ENCODE measurements at regions not wholly inside any gene's neighbourhood (a gene's known extent, or its start where the extent isn't known, plus 50 kb on each side); places are given as distances from the start of the nearest gene placed in this dataset.
"Not testable (repeated sequence)": the region's sequence is repeated elsewhere in the genome, so short reads cannot be mapped to it uniquely, and the experiment has no call there.

- Histone ChIP-seq H3K27me3 (ENCODE audit: control insufficient read depth in 1 of 2, insufficient read depth in 2 of 2, low read length in 2 of 2) (no peaks in the 10 kb centered on the region), H3K9me3 (ENCODE audit: control insufficient read depth in 1 of 2, low read length in 2 of 2) (peaks cover 2 to 5% of the 10 kb centered on the region in 2 donors), H3K4me1 (ENCODE audit: control insufficient read depth in 1 of 2, insufficient read depth in 2 of 2, low read length in 2 of 2) (no peaks in the 10 kb centered on the region), H3K27ac (ENCODE audit: low read depth, low read length) (no peak overlapping the region), H3K36me3 (ENCODE audit: control insufficient read depth in 1 of 2, insufficient read depth in 2 of 2, low read length in 2 of 2) (no peaks in the 10 kb centered on the region), H3K9ac (ENCODE audit: low read depth in 1 of 2, low read length in 2 of 2) (no peak overlapping the region), H3K4me3 (ENCODE audit: low read depth in 1 of 2, low read length in 2 of 2) (no peak overlapping the region)
Observed at GRCh38 chr16:61165797-61166196, 870.4 kb downstream of the CDH8 start.

GRCh38 chr16:61150351-61150750, 885.9 kb downstream of the CDH8 start:
- Histone ChIP-seq H3K9ac (ENCODE audit: low read depth in 1 of 2, low read length in 2 of 2) (no peak overlapping the region), H3K27ac (ENCODE audit: low read depth, low read length) (no peak overlapping the region), H3K4me3 (ENCODE audit: low read depth in 1 of 2, low read length in 2 of 2) (no peak overlapping the region), H3K36me3 (ENCODE audit: control insufficient read depth in 1 of 2, insufficient read depth in 2 of 2, low read length in 2 of 2) (no peaks in the 10 kb centered on the region), H3K27me3 (ENCODE audit: control insufficient read depth in 1 of 2, insufficient read depth in 2 of 2, low read length in 2 of 2) (no peaks in the 10 kb centered on the region), H3K9me3 (ENCODE audit: control insufficient read depth in 1 of 2, low read length in 2 of 2) (peaks cover 7 to 11% of the 10 kb centered on the region in 2 donors), H3K4me1 (ENCODE audit: control insufficient read depth in 1 of 2, insufficient read depth in 2 of 2, low read length in 2 of 2) (no peaks in the 10 kb centered on the region)

GRCh38 chr16:61149709-61150108, 886.5 kb downstream of the CDH8 start:
- no peaks in the 10 kb centered on the region for H3K27me3 ChIP-seq (ENCODE audit: control insufficient read depth in 1 of 2, insufficient read depth in 2 of 2, low read length in 2 of 2)
- H3K27ac ChIP-seq (ENCODE audit: low read depth, low read length) = no peak overlapping the region
- H3K4me1 ChIP-seq (ENCODE audit: control insufficient read depth in 1 of 2, insufficient read depth in 2 of 2, low read length in 2 of 2) = no peaks in the 10 kb centered on the region

GRCh38 chr16:61148930-61149329, 887.3 kb downstream of the CDH8 start:
- Histone ChIP-seq H3K9ac (ENCODE audit: low read depth in 1 of 2, low read length in 2 of 2) (no peak overlapping the region), H3K9me3 (ENCODE audit: control insufficient read depth in 1 of 2, low read length in 2 of 2) (peaks cover 9 to 11% of the 10 kb centered on the region in 2 donors), H3K27me3 (ENCODE audit: control insufficient read depth in 1 of 2, insufficient read depth in 2 of 2, low read length in 2 of 2) (no peaks in the 10 kb centered on the region), H3K36me3 (ENCODE audit: control insufficient read depth in 1 of 2, insufficient read depth in 2 of 2, low read length in 2 of 2) (no peaks in the 10 kb centered on the region), H3K4me1 (ENCODE audit: control insufficient read depth in 1 of 2, insufficient read depth in 2 of 2, low read length in 2 of 2) (no peaks in the 10 kb centered on the region), H3K4me3 (ENCODE audit: low read depth in 1 of 2, low read length in 2 of 2) (no peak overlapping the region), H3K27ac (ENCODE audit: low read depth, low read length) (no peak overlapping the region)

More at GRCh38 chr16:61149709-61150108, 886.5 kb downstream of the CDH8 start:
- Histone ChIP-seq H3K36me3 (ENCODE audit: control insufficient read depth in 1 of 2, insufficient read depth in 2 of 2, low read length in 2 of 2) (no peaks in the 10 kb centered on the region), H3K9ac (ENCODE audit: low read depth in 1 of 2, low read length in 2 of 2) (no peak overlapping the region), H3K9me3 (ENCODE audit: control insufficient read depth in 1 of 2, low read length in 2 of 2) (peaks cover 9 to 11% of the 10 kb centered on the region in 2 donors), H3K4me3 (ENCODE audit: low read depth in 1 of 2, low read length in 2 of 2) (no peak overlapping the region)

- H3K27ac ChIP-seq (ENCODE audit: low read depth, low read length) = no peak overlapping the region
- no peaks in the 10 kb centered on the region for H3K4me1 ChIP-seq (ENCODE audit: control insufficient read depth in 1 of 2, insufficient read depth in 2 of 2, low read length in 2 of 2)
- no peak overlapping the region for H3K4me3 ChIP-seq (ENCODE audit: low read depth in 1 of 2, low read length in 2 of 2)
- no peaks in the 10 kb centered on the region for H3K36me3 ChIP-seq (ENCODE audit: control insufficient read depth in 1 of 2, insufficient read depth in 2 of 2, low read length in 2 of 2)
- no peak overlapping the region for H3K9ac ChIP-seq (ENCODE audit: low read depth in 1 of 2, low read length in 2 of 2)
- peaks cover 15 to 21% of the 10 kb centered on the region in 2 donors for H3K9me3 ChIP-seq (ENCODE audit: control insufficient read depth in 1 of 2, low read length in 2 of 2)
- no peaks in the 10 kb centered on the region for H3K27me3 ChIP-seq (ENCODE audit: control insufficient read depth in 1 of 2, insufficient read depth in 2 of 2, low read length in 2 of 2)
Observed at GRCh38 chr16:61146429-61146828, 889.8 kb downstream of the CDH8 start.

GRCh38 chr16:61131447-61131846, 904.8 kb downstream of the CDH8 start:
- Histone ChIP-seq H3K9ac (ENCODE audit: low read depth in 1 of 2, low read length in 2 of 2) (no peak overlapping the region), H3K4me1 (ENCODE audit: control insufficient read depth in 1 of 2, insufficient read depth in 2 of 2, low read length in 2 of 2) (no peaks in the 10 kb centered on the region), H3K9me3 (ENCODE audit: control insufficient read depth in 1 of 2, low read length in 2 of 2) (peaks cover 8 to 14% of the 10 kb centered on the region in 2 donors), H3K4me3 (ENCODE audit: low read depth in 1 of 2, low read length in 2 of 2) (no peak overlapping the region), H3K36me3 (ENCODE audit: control insufficient read depth in 1 of 2, insufficient read depth in 2 of 2, low read length in 2 of 2) (no peaks in the 10 kb centered on the region), H3K27me3 (ENCODE audit: control insufficient read depth in 1 of 2, insufficient read depth in 2 of 2, low read length in 2 of 2) (no peaks in the 10 kb centered on the region), H3K27ac (ENCODE audit: low read depth, low read length) (no peak overlapping the region)

- no peaks in the 10 kb centered on the region for H3K36me3 ChIP-seq (ENCODE audit: control insufficient read depth in 1 of 2, insufficient read depth in 2 of 2, low read length in 2 of 2)
- no peak overlapping the region for H3K27ac ChIP-seq (ENCODE audit: low read depth, low read length)
- H3K27me3 ChIP-seq (ENCODE audit: control insufficient read depth in 1 of 2, insufficient read depth in 2 of 2, low read length in 2 of 2) = no peaks in the 10 kb centered on the region
- no peaks in the 10 kb centered on the region for H3K4me1 ChIP-seq (ENCODE audit: control insufficient read depth in 1 of 2, insufficient read depth in 2 of 2, low read length in 2 of 2)
- H3K9me3 ChIP-seq (ENCODE audit: control insufficient read depth in 1 of 2, low read length in 2 of 2) = peaks cover 8 to 14% of the 10 kb centered on the region in 2 donors
- H3K4me3 ChIP-seq (ENCODE audit: low read depth in 1 of 2, low read length in 2 of 2) = no peak overlapping the region
- no peak overlapping the region for H3K9ac ChIP-seq (ENCODE audit: low read depth in 1 of 2, low read length in 2 of 2)
Observed at GRCh38 chr16:61128545-61129323, 907.5 kb downstream of the CDH8 start.

GRCh38 chr16:61105544-61105943, 930.7 kb downstream of the CDH8 start:
- Histone ChIP-seq H3K4me1 (ENCODE audit: control insufficient read depth in 1 of 2, insufficient read depth in 2 of 2, low read length in 2 of 2) (no peaks in the 10 kb centered on the region), H3K27ac (ENCODE audit: low read depth, low read length) (no peak overlapping the region), H3K9ac (ENCODE audit: low read depth in 1 of 2, low read length in 2 of 2) (no peak overlapping the region), H3K27me3 (ENCODE audit: control insufficient read depth in 1 of 2, insufficient read depth in 2 of 2, low read length in 2 of 2) (no peaks in the 10 kb centered on the region), H3K9me3 (ENCODE audit: control insufficient read depth in 1 of 2, low read length in 2 of 2) (peaks cover 7 to 11% of the 10 kb centered on the region in 2 donors), H3K36me3 (ENCODE audit: control insufficient read depth in 1 of 2, insufficient read depth in 2 of 2, low read length in 2 of 2) (no peaks in the 10 kb centered on the region), H3K4me3 (ENCODE audit: low read depth in 1 of 2, low read length in 2 of 2) (no peak overlapping the region)

- no peak overlapping the region for H3K9ac ChIP-seq (ENCODE audit: low read depth in 1 of 2, low read length in 2 of 2)
- H3K27me3 ChIP-seq (ENCODE audit: control insufficient read depth in 1 of 2, insufficient read depth in 2 of 2, low read length in 2 of 2) = no peaks in the 10 kb centered on the region
- no peaks in the 10 kb centered on the region for H3K9me3 ChIP-seq (ENCODE audit: control insufficient read depth in 1 of 2, low read length in 2 of 2)
- no peak overlapping the region for H3K27ac ChIP-seq (ENCODE audit: low read depth, low read length)
- H3K36me3 ChIP-seq (ENCODE audit: control insufficient read depth in 1 of 2, insufficient read depth in 2 of 2, low read length in 2 of 2) = no peaks in the 10 kb centered on the region
- H3K4me3 ChIP-seq (ENCODE audit: low read depth in 1 of 2, low read length in 2 of 2) = no peak overlapping the region
- no peaks in the 10 kb centered on the region for H3K4me1 ChIP-seq (ENCODE audit: control insufficient read depth in 1 of 2, insufficient read depth in 2 of 2, low read length in 2 of 2)
Observed at GRCh38 chr16:61098505-61098904, 937.7 kb downstream of the CDH8 start.

- not testable (repeated sequence) for H3K27ac ChIP-seq (ENCODE audit: low read depth, low read length); H3K27me3 ChIP-seq (ENCODE audit: control insufficient read depth in 1 of 2, insufficient read depth in 2 of 2, low read length in 2 of 2); H3K4me1 ChIP-seq (ENCODE audit: control insufficient read depth in 1 of 2, insufficient read depth in 2 of 2, low read length in 2 of 2); H3K9me3 ChIP-seq (ENCODE audit: control insufficient read depth in 1 of 2, low read length in 2 of 2); H3K36me3 ChIP-seq (ENCODE audit: control insufficient read depth in 1 of 2, insufficient read depth in 2 of 2, low read length in 2 of 2); H3K9ac ChIP-seq (ENCODE audit: low read depth in 1 of 2, low read length in 2 of 2); H3K4me3 ChIP-seq (ENCODE audit: low read depth in 1 of 2, low read length in 2 of 2)
Observed at GRCh38 chr16:61091300-61091699, 944.9 kb downstream of the CDH8 start.

Data from duodenal mucosa (tissue), 2 donors.